COLO668 (cell line): ENCODE measurements at regions not wholly inside any gene's neighbourhood (a gene's known extent, or its start where the extent isn't known, plus 50 kb on each side); places are given as distances from the start of the nearest gene placed in this dataset.
"Not testable (repeated sequence)": the region's sequence is repeated elsewhere in the genome, so short reads cannot be mapped to it uniquely, and the experiment has no call there.

Experiments
- DNase-seq: peaks from one replicate; lab custom pipeline; 2025; ENCODE audit not compliant: unreplicated experiment; lab: John Stamatoyannopoulos, UW

- DNase-seq: no peak
Measured at GRCh38 chr5:72654231-72654630, 147.0 kb upstream of the ZNF366 start.

- DNase-seq: no peak
Measured at GRCh38 chr5:72653586-72653985, 146.4 kb upstream of the ZNF366 start.

- no peak for DNase-seq
Measured at GRCh38 chr5:72651779-72652178, 144.6 kb upstream of the ZNF366 start.

GRCh38 chr5:72651109-72651508 lies 143.9 kb upstream of the ZNF366 start:
- no peak for DNase-seq

- no peak for DNase-seq
Measured at GRCh38 chr5:72649449-72649848, 142.2 kb upstream of the ZNF366 start.

- no peak for DNase-seq
Measured at GRCh38 chr5:72648480-72648879, 141.3 kb upstream of the ZNF366 start.

GRCh38 chr5:72647806-72648205 lies 140.6 kb upstream of the ZNF366 start:
- DNase-seq: no peak

GRCh38 chr5:72646246-72646866 lies 139.1 kb upstream of the ZNF366 start:
- DNase-seq: no peak

- DNase-seq: no peak
Measured at GRCh38 chr5:72645064-72645846, 138.0 kb upstream of the ZNF366 start.

- DNase-seq: no peak
Measured at GRCh38 chr5:72644296-72644695, 137.1 kb upstream of the ZNF366 start.

GRCh38 chr5:72641164-72641563 lies 134.0 kb upstream of the ZNF366 start:
- DNase-seq: no peak

- DNase-seq: no peak
Measured at GRCh38 chr5:72637058-72637457, 129.8 kb upstream of the ZNF366 start.

- DNase-seq: not testable (repeated sequence)
Measured at GRCh38 chr5:72636565-72636964, 129.4 kb upstream of the ZNF366 start.

- no peak for DNase-seq
Measured at GRCh38 chr5:72634444-72634843, 127.2 kb upstream of the ZNF366 start.

- DNase-seq: no peak
Measured at GRCh38 chr5:72633649-72634048, 126.4 kb upstream of the ZNF366 start.

- DNase-seq: no peak
Measured at GRCh38 chr5:72633041-72633445, 125.8 kb upstream of the ZNF366 start.

GRCh38 chr5:72630721-72631120 lies 123.5 kb upstream of the ZNF366 start:
- DNase-seq: no peak

GRCh38 chr5:72630081-72630480 lies 122.9 kb upstream of the ZNF366 start:
- no peak for DNase-seq

- no peak for DNase-seq
Measured at GRCh38 chr5:72628771-72629371, 121.7 kb upstream of the ZNF366 start.

GRCh38 chr5:72625332-72625731 lies 118.1 kb upstream of the ZNF366 start:
- DNase-seq: no peak

- DNase-seq: no peak
Measured at GRCh38 chr5:72624641-72625236, 117.5 kb upstream of the ZNF366 start.

GRCh38 chr5:72623936-72624335 lies 116.7 kb upstream of the ZNF366 start:
- no peak for DNase-seq
